ENCODE measurements at regions not wholly inside any gene's neighbourhood (a gene's known extent, or its start where the extent isn't known, plus 50 kb on each side); places are given as distances from the start of the nearest gene placed in this dataset.

- Mint-ChIP-seq H3K27ac (ENCODE audit: low read depth) (no peak overlapping the region), H3K36me3 (ENCODE audit: insufficient read depth) (no peaks in the 10 kb centered on the region), H3K27me3 (no peaks in the 10 kb centered on the region)
These were observed 423.9 kb downstream of the CMPK2 start for GRCh38 chr2:6441800-6442199.

GRCh38 chr2:6442252-6442985, 423.3 kb downstream of the CMPK2 start:
- Mint-ChIP-seq H3K4me1 (no peaks in the 10 kb centered on the region), H3K36me3 (ENCODE audit: insufficient read depth) (no peaks in the 10 kb centered on the region), H3K4me3 (no peak overlapping the region), H3K27ac (ENCODE audit: low read depth) (no peak overlapping the region), H3K27me3 (no peaks in the 10 kb centered on the region), H3K9me3 (peaks cover 5% of the 10 kb centered on the region)
- no peak for ATAC-seq (replicated peaks; ENCODE audit: extremely low read depth, poor library complexity, severe bottlenecking)
- no peak for DNase-seq (ENCODE audit: low spot score in 2 of 2)

More at GRCh38 chr2:6441800-6442199, 423.9 kb downstream of the CMPK2 start:
- H3K4me3 Mint-ChIP-seq: no peak overlapping the region
- H3K4me1 Mint-ChIP-seq: no peaks in the 10 kb centered on the region
- ATAC-seq (replicated peaks; ENCODE audit: extremely low read depth, poor library complexity, severe bottlenecking) (no peak), DNase-seq (ENCODE audit: low spot score in 2 of 2) (no peak)
- peaks cover 5% of the 10 kb centered on the region for H3K9me3 Mint-ChIP-seq

- Mint-ChIP-seq H3K27ac (ENCODE audit: low read depth) (no peak overlapping the region), H3K4me3 (no peak overlapping the region), H3K9me3 (peaks cover 5% of the 10 kb centered on the region), H3K36me3 (ENCODE audit: insufficient read depth) (no peaks in the 10 kb centered on the region), H3K27me3 (no peaks in the 10 kb centered on the region), H3K4me1 (no peaks in the 10 kb centered on the region)
- no peak for DNase-seq (ENCODE audit: low spot score in 2 of 2)
- ATAC-seq (replicated peaks; ENCODE audit: extremely low read depth, poor library complexity, severe bottlenecking): no peak
These were observed 422.5 kb downstream of the CMPK2 start for GRCh38 chr2:6443061-6443823.

GRCh38 chr2:6444514-6444913, 421.2 kb downstream of the CMPK2 start:
- no peaks in the 10 kb centered on the region for H3K9me3 Mint-ChIP-seq
- H3K36me3 Mint-ChIP-seq (ENCODE audit: insufficient read depth): no peaks in the 10 kb centered on the region
- no peak for DNase-seq (ENCODE audit: low spot score in 2 of 2)
- H3K27ac Mint-ChIP-seq (ENCODE audit: low read depth): no peak overlapping the region
- H3K4me3 Mint-ChIP-seq: no peak overlapping the region
- no peaks in the 10 kb centered on the region for H3K27me3 Mint-ChIP-seq
- no peak for ATAC-seq (replicated peaks; ENCODE audit: extremely low read depth, poor library complexity, severe bottlenecking)
- H3K4me1 Mint-ChIP-seq: no peaks in the 10 kb centered on the region

- H3K4me3 Mint-ChIP-seq: no peak overlapping the region
- H3K36me3 Mint-ChIP-seq (ENCODE audit: insufficient read depth): no peaks in the 10 kb centered on the region
- H3K27me3 Mint-ChIP-seq: no peaks in the 10 kb centered on the region
- H3K27ac Mint-ChIP-seq (ENCODE audit: low read depth): no peak overlapping the region
- H3K9me3 Mint-ChIP-seq: no peaks in the 10 kb centered on the region
- DNase-seq (ENCODE audit: low spot score in 2 of 2): no peak
- no peaks in the 10 kb centered on the region for H3K4me1 Mint-ChIP-seq
- ATAC-seq (replicated peaks; ENCODE audit: extremely low read depth, poor library complexity, severe bottlenecking): no peak
These were observed 420.6 kb downstream of the CMPK2 start for GRCh38 chr2:6445156-6445555.

GRCh38 chr2:6446938-6447608, 418.6 kb downstream of the CMPK2 start:
- Mint-ChIP-seq H3K27me3 (no peaks in the 10 kb centered on the region), H3K4me1 (no peaks in the 10 kb centered on the region), H3K36me3 (ENCODE audit: insufficient read depth) (no peaks in the 10 kb centered on the region), H3K9me3 (no peaks in the 10 kb centered on the region), H3K4me3 (no peak overlapping the region), H3K27ac (ENCODE audit: low read depth) (no peak overlapping the region)
- ATAC-seq (replicated peaks; ENCODE audit: extremely low read depth, poor library complexity, severe bottlenecking): no peak
- DNase-seq (ENCODE audit: low spot score in 2 of 2): no peak

GRCh38 chr2:6448893-6449292, 416.8 kb downstream of the CMPK2 start:
- Mint-ChIP-seq H3K27me3 (no peaks in the 10 kb centered on the region), H3K36me3 (ENCODE audit: insufficient read depth) (no peaks in the 10 kb centered on the region), H3K4me1 (no peaks in the 10 kb centered on the region)

GRCh38 chr2:6449343-6449742, 416.4 kb downstream of the CMPK2 start:
- Mint-ChIP-seq H3K9me3 (peaks cover 5% of the 10 kb centered on the region), H3K4me3 (no peak overlapping the region), H3K27ac (ENCODE audit: low read depth) (no peak overlapping the region), H3K36me3 (ENCODE audit: insufficient read depth) (no peaks in the 10 kb centered on the region), H3K27me3 (no peaks in the 10 kb centered on the region), H3K4me1 (no peaks in the 10 kb centered on the region)
- ATAC-seq (replicated peaks; ENCODE audit: extremely low read depth, poor library complexity, severe bottlenecking) (no peak), DNase-seq (ENCODE audit: low spot score in 2 of 2) (no peak)

More at GRCh38 chr2:6448893-6449292, 416.8 kb downstream of the CMPK2 start:
- ATAC-seq (replicated peaks; ENCODE audit: extremely low read depth, poor library complexity, severe bottlenecking) (no peak), DNase-seq (ENCODE audit: low spot score in 2 of 2) (no peak)
- Mint-ChIP-seq H3K9me3 (peaks cover 5% of the 10 kb centered on the region), H3K4me3 (no peak overlapping the region), H3K27ac (ENCODE audit: low read depth) (no peak overlapping the region)

- no peak for ATAC-seq (replicated peaks; ENCODE audit: extremely low read depth, poor library complexity, severe bottlenecking)
These were observed 412.8 kb downstream of the CMPK2 start for GRCh38 chr2:6452702-6453481.

GRCh38 chr2:6454286-6454990, 411.3 kb downstream of the CMPK2 start:
- H3K27me3 Mint-ChIP-seq: no peaks in the 10 kb centered on the region
- no peak overlapping the region for H3K4me3 Mint-ChIP-seq
- no peaks in the 10 kb centered on the region for H3K36me3 Mint-ChIP-seq (ENCODE audit: insufficient read depth)
- DNase-seq (ENCODE audit: low spot score in 2 of 2): no peak
- H3K9me3 Mint-ChIP-seq: peaks cover 17% of the 10 kb centered on the region
- ATAC-seq (replicated peaks; ENCODE audit: extremely low read depth, poor library complexity, severe bottlenecking): no peak
- H3K4me1 Mint-ChIP-seq: no peaks in the 10 kb centered on the region
- H3K27ac Mint-ChIP-seq (ENCODE audit: low read depth): no peak overlapping the region

More at GRCh38 chr2:6452702-6453481, 412.8 kb downstream of the CMPK2 start:
- no peaks in the 10 kb centered on the region for H3K27me3 Mint-ChIP-seq
- no peaks in the 10 kb centered on the region for H3K36me3 Mint-ChIP-seq (ENCODE audit: insufficient read depth)
- no peaks in the 10 kb centered on the region for H3K4me1 Mint-ChIP-seq
- H3K9me3 Mint-ChIP-seq: peaks cover 16% of the 10 kb centered on the region
- DNase-seq (ENCODE audit: low spot score in 2 of 2): no peak
- H3K27ac Mint-ChIP-seq (ENCODE audit: low read depth): no peak overlapping the region
- no peak overlapping the region for H3K4me3 Mint-ChIP-seq

GRCh38 chr2:6459138-6459537, 406.6 kb downstream of the CMPK2 start:
- Mint-ChIP-seq H3K4me3 (no peak overlapping the region), H3K9me3 (peaks cover 16% of the 10 kb centered on the region)
- ATAC-seq (replicated peaks; ENCODE audit: extremely low read depth, poor library complexity, severe bottlenecking): no peak

GRCh38 chr2:6470518-6470917, 395.2 kb downstream of the CMPK2 start:
- DNase-seq (ENCODE audit: low spot score in 2 of 2): no peak
- Mint-ChIP-seq H3K4me3 (no peak overlapping the region), H3K9me3 (peaks cover 6% of the 10 kb centered on the region), H3K27ac (ENCODE audit: low read depth) (no peak overlapping the region), H3K27me3 (no peaks in the 10 kb centered on the region), H3K4me1 (no peaks in the 10 kb centered on the region), H3K36me3 (ENCODE audit: insufficient read depth) (no peaks in the 10 kb centered on the region)
- no peak for ATAC-seq (replicated peaks; ENCODE audit: extremely low read depth, poor library complexity, severe bottlenecking)

More at GRCh38 chr2:6459138-6459537, 406.6 kb downstream of the CMPK2 start:
- Mint-ChIP-seq H3K36me3 (ENCODE audit: insufficient read depth) (no peaks in the 10 kb centered on the region), H3K27ac (ENCODE audit: low read depth) (no peak overlapping the region), H3K4me1 (no peaks in the 10 kb centered on the region), H3K27me3 (no peaks in the 10 kb centered on the region)
- DNase-seq (ENCODE audit: low spot score in 2 of 2): no peak

Data from central memory CD8-positive, alpha-beta T cell (primary cell).